ENCODE measurements at regions not wholly inside any gene's neighbourhood (a gene's known extent, or its start where the extent isn't known, plus 50 kb on each side); places are given as distances from the start of the nearest gene placed in this dataset.

DNA sequence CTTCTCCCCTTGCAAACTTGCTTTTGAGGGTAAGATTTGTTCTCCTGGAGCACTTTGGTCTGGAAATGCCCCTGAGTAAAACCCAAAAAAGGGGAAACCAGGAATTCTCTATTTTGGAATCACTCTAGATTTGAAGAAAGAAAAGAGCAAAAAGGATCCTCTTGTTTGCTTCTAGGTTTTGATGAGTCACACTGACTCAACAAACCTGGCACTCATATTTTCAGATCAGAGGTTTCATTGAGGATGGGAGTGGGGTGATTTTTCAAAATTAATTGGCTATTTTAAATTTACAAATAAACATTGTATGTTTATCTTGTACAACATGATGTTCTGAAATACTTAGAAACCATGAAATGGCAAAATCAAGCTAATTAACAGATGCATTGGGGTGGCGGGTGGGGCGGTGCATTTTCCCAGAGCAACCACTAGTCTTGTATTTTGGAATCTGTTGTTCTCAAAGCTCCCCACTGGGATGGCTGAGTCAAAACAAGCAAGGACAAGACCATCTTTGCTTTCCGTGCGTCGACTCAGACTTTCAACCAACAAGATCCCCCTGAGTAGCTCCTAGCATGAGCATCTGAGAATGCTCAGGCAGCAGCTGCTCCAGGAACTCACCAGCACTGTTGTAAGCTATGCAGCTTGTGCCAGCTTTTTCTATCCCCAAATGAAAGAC, 451.4 kb downstream of the WDR72 start:
- no peak overlapping the region for H3K4me3 ChIP-seq (ENCODE audit: low read depth, low read length)
- ChIA-PET POLR2A (no interaction called here), CTCF (no interaction called here)
- H3K27ac ChIP-seq (ENCODE audit: low read depth, low read length): no peak overlapping the region
- peaks cover 25% of the 10 kb centered on the region for H3K9me3 ChIP-seq (ENCODE audit: control insufficient read depth, insufficient read depth, low read length)
- no peaks in the 10 kb centered on the region for H3K27me3 ChIP-seq (ENCODE audit: control insufficient read depth, insufficient read depth, low read length)
- TF ChIP-seq, protein P1, sequence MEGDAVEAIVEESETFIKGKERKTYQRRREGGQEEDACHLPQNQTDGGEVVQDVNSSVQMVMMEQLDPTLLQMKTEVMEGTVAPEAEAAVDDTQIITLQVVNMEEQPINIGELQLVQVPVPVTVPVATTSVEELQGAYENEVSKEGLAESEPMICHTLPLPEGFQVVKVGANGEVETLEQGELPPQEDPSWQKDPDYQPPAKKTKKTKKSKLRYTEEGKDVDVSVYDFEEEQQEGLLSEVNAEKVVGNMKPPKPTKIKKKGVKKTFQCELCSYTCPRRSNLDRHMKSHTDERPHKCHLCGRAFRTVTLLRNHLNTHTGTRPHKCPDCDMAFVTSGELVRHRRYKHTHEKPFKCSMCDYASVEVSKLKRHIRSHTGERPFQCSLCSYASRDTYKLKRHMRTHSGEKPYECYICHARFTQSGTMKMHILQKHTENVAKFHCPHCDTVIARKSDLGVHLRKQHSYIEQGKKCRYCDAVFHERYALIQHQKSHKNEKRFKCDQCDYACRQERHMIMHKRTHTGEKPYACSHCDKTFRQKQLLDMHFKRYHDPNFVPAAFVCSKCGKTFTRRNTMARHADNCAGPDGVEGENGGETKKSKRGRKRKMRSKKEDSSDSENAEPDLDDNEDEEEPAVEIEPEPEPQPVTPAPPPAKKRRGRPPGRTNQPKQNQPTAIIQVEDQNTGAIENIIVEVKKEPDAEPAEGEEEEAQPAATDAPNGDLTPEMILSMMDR (IDR thresholded peaks at IDR 0.05; ENCODE audit: low read depth, low read length): no peak
- no peak for DNase-seq (ENCODE audit: low read depth, low spot score)

DNA sequence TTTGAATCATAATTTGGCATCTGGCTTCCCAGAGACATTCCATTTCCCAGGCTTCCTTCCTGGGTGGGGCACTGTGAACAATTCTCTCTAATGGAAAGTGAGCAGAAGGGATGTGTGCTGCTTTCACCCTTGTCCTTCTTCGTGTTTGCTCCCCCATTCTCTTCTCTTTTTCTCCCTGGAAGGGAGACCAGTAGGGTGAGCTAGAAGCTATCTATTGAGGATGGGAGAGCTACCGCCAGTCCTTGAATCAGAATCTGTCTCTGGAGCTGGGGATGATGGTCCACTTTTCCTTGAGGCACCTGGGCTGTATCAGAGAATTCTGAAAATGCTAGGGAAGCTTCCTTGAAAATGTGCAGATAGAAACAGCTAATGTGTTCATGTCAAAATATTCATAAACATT, 453.9 kb downstream of the WDR72 start:
- H3K4me3 ChIP-seq (ENCODE audit: low read depth, low read length): no peak overlapping the region
- CTCF ChIA-PET: no interaction called here
- no peak overlapping the region for H3K27ac ChIP-seq (ENCODE audit: low read depth, low read length)
- H3K9me3 ChIP-seq (ENCODE audit: control insufficient read depth, insufficient read depth, low read length): peaks cover 20% of the 10 kb centered on the region
- POLR2A ChIA-PET: no interaction called here
- TF ChIP-seq, protein P1 (IDR thresholded peaks at IDR 0.05; ENCODE audit: low read depth, low read length): no peak
- no peak for DNase-seq (ENCODE audit: low read depth, low spot score)
- no peaks in the 10 kb centered on the region for H3K27me3 ChIP-seq (ENCODE audit: control insufficient read depth, insufficient read depth, low read length)

DNA sequence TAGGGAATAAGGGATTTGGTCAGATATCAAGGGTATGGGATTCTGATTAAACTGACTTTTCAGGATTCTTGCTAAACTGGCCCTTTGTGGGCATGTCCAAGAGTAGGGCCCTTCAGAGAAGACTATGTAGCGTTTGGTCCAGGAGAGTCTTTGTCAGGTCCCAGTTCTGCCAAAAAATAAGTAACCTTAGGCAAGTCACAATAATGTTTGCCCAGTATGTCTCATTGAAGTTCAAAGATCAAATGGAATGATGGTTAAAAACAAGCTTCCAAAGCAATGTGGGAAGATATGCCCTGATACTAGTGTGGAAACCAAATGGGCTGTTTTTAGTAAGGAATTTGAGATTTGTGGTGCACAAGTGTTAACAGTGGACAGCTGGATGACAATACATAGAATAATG, 454.4 kb downstream of the WDR72 start:
- no peak for DNase-seq (ENCODE audit: low read depth, low spot score)
- CTCF ChIA-PET: no interaction called here
- TF ChIP-seq, protein P1 (IDR thresholded peaks at IDR 0.05; ENCODE audit: low read depth, low read length): no peak
- H3K4me3 ChIP-seq (ENCODE audit: low read depth, low read length): no peak overlapping the region
- H3K27me3 ChIP-seq (ENCODE audit: control insufficient read depth, insufficient read depth, low read length): no peaks in the 10 kb centered on the region
- H3K27ac ChIP-seq (ENCODE audit: low read depth, low read length): no peak overlapping the region
- H3K9me3 ChIP-seq (ENCODE audit: control insufficient read depth, insufficient read depth, low read length): peaks cover 17% of the 10 kb centered on the region
- POLR2A ChIA-PET: no interaction called here

DNA sequence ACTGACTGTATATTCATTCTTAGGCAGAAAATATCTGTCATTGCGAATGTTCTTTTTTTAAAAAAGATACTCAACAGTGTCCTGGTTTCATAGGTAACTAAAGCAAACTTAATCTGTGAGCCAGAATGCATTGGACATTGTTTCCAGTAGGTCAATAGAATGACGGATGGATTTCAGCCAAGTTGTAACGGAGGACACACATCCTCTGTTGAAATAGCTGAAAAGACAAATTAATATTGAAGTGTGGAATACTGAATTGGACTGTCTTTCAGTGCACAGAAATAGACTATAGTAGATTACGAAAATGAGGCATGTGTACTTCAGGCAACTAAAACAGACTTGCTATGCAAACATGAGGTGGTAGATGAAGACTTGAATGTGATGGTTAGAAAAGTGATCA, 461.6 kb downstream of the WDR72 start:
- ChIA-PET POLR2A (no interaction called here), CTCF (no interaction called here)
- TF ChIP-seq, protein P1 (IDR thresholded peaks at IDR 0.05; ENCODE audit: low read depth, low read length): no peak
- no peak overlapping the region for H3K27ac ChIP-seq (ENCODE audit: low read depth, low read length)
- H3K4me3 ChIP-seq (ENCODE audit: low read depth, low read length): no peak overlapping the region
- peaks cover 7% of the 10 kb centered on the region; the same call in 1 of the 2 replicates for H3K9me3 ChIP-seq (ENCODE audit: control insufficient read depth, insufficient read depth, low read length)
- no peaks in the 10 kb centered on the region for H3K27me3 ChIP-seq (ENCODE audit: control insufficient read depth, insufficient read depth, low read length)
- no peak for DNase-seq (ENCODE audit: low read depth, low spot score)

DNA sequence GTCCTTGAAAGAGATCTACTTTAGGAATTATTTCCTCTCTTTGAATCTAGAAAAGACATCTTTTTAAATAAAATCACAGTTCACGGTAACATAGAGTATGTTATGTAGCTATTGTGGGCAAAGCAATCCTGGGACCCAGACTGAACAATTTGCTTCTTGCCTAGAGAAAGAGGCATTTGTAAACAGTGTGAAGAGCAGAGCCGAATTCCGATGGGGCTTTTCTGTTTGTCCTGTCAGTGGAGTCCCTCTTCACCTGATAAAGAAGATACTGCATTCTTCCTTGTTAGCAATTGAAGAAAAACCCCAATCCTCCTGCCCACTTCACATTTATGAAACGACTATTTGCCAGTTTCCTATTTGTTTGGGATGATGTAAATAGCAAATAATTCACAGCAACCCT, 462.9 kb downstream of the WDR72 start:
- no peak for DNase-seq (ENCODE audit: low read depth, low spot score)
- POLR2A ChIA-PET: no interaction called here
- Histone ChIP-seq H3K27ac (ENCODE audit: low read depth, low read length) (no peak overlapping the region), H3K4me3 (ENCODE audit: low read depth, low read length) (no peak overlapping the region), H3K27me3 (ENCODE audit: control insufficient read depth, insufficient read depth, low read length) (no peaks in the 10 kb centered on the region), H3K9me3 (ENCODE audit: control insufficient read depth, insufficient read depth, low read length) (peaks cover 7% of the 10 kb centered on the region; the same call in 1 of the 2 replicates)
- CTCF ChIA-PET: no interaction called here
- TF ChIP-seq, protein P1 (IDR thresholded peaks at IDR 0.05; ENCODE audit: low read depth, low read length): no peak
